Hepatocyte (in vitro differentiated cells): ENCODE measurements at regions not wholly inside any gene's neighbourhood (a gene's known extent, or its start where the extent isn't known, plus 50 kb on each side); places are given as distances from the start of the nearest gene placed in this dataset.

Experiments used
- DNase-seq: peaks from one replicate; pipeline ENCODE4 v3.0.0-alpha.2; 2016; ENCODE audit warnings: low spot score
- H2AFZ ChIP-seq: fragments of 200-600 bp; sonication (generic); 2 replicates; pipeline ENCODE4 v1.6.0; 2016; ENCODE audit warnings: antibody characterized with exemption, mild to moderate bottlenecking
- H3K27ac ChIP-seq: fragments of 200-600 bp; sonication (generic); 2 replicates; pipeline ENCODE4 v1.5.1; 2016; ENCODE audit warnings: mild to moderate bottlenecking
- H3K27me3 ChIP-seq: fragments of 200-600 bp; sonication (generic); 2 replicates; pipeline ENCODE4 v1.6.1; 2016
- H3K36me3 ChIP-seq: fragments of 200-600 bp; sonication (generic); replicated peaks from 2 replicates; pipeline ENCODE4 v1.5.1; 2016; ENCODE audit warnings: low read depth; ENCODE audit not compliant: insufficient read depth
- H3K4me1 ChIP-seq: fragments of 200-600 bp; sonication (generic); 2 replicates; pipeline ENCODE4 v1.5.1; 2016; ENCODE audit warnings: mild to moderate bottlenecking, moderate library complexity; ENCODE audit not compliant: insufficient read depth
- H3K4me2 ChIP-seq: fragments of 200-600 bp; sonication (generic); 2 replicates; pipeline ENCODE4 v1.6.0; 2016
- H3K4me3 ChIP-seq: fragments of 200-600 bp; sonication (generic); 2 replicates; pipeline ENCODE4 v1.5.1; 2016; ENCODE audit warnings: mild to moderate bottlenecking
- H3K79me2 ChIP-seq: fragments of 200-600 bp; sonication (generic); 2 replicates; pipeline ENCODE4 v1.6.0; 2017; ENCODE audit warnings: mild to moderate bottlenecking
- H3K9me2 ChIP-seq: fragments of 200-600 bp; sonication (generic); replicated peaks from 2 replicates; pipeline ENCODE4 v1.6.0; 2017; ENCODE audit warnings: mild to moderate bottlenecking; ENCODE audit not compliant: insufficient read depth
- H3K9me3 ChIP-seq: fragments of 200-600 bp; sonication (generic); 2 replicates; pipeline ENCODE4 v1.5.1; 2016; ENCODE audit warnings: low read depth, mild to moderate bottlenecking
- H4K20me1 ChIP-seq: fragments of 200-600 bp; sonication (generic); 2 replicates; pipeline ENCODE4 v1.6.0; 2016; ENCODE audit warnings: mild to moderate bottlenecking; ENCODE audit not compliant: insufficient read depth, poor library complexity, severe bottlenecking
- CTCF ChIP-seq: fragments of 200-600 bp; sonication (generic); IDR thresholded peaks from 2 replicates; pipeline ENCODE4 v1.5.1; 2016; ENCODE audit warnings: antibody characterized with exemption, mild to moderate bottlenecking; ENCODE audit not compliant: poor library complexity
- EZH2 ChIP-seq: fragments of 200-600 bp; sonication (generic); IDR thresholded peaks from 2 replicates; pipeline ENCODE4 v1.6.1; 2016; ENCODE audit warnings: antibody characterized with exemption, mild to moderate bottlenecking, borderline replicate concordance
- EZH2phosphoT487 ChIP-seq: fragments of 200-600 bp; sonication (generic); IDR thresholded peaks from one replicate; pipeline ENCODE4 v1.6.1; 2018; ENCODE audit warnings: antibody characterized with exemption, mild to moderate bottlenecking, low read depth, moderate library complexity; ENCODE audit not compliant: unreplicated experiment, severe bottlenecking
- WGBS: methylation state at CpG from one replicate; pipeline ENCODE4 v1.1.6; 2016; ENCODE audit warnings: low lambda C conversion rate; ENCODE audit errors: missing lambda C conversion rate; 5-methylcytosine and 5-hydroxymethylcytosine counted together

DNA sequence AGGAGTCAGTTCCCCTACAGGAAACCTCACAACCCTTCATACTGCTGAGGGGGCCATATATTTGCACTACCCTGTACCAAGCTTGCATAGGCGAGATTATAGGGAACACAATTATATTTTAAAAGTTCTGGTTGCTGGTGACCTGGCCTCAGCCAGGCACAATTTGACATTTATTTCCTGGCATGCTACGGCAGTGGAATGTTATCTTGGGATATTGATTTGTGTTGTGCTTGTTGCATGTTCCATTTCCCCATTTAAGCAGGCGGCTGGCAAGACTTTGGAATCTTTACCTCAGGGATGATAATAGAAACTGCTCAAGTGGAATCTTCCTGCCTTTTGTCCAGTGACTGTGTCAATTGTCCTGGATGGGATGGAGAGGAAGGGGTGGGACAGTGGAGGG lies 67.0 kb upstream of the RPS23 start:
- no peak for TF ChIP-seq EZH2phosphoT487
- no peaks in the 10 kb centered on the region for H3K9me2 ChIP-seq
- no peak overlapping the region for H3K4me2 ChIP-seq
- no peak overlapping the region for H3K4me3 ChIP-seq
- H2AFZ ChIP-seq = no peak overlapping the region
- H3K27ac ChIP-seq = no peak overlapping the region
- WGBS = 87% methylated on average over 3 of the region's 3 CpGs
- H3K27me3 ChIP-seq = no peaks in the 10 kb centered on the region
- DNase-seq = no peak
- no peaks in the 10 kb centered on the region for H3K9me3 ChIP-seq
- H4K20me1 ChIP-seq = no peaks in the 10 kb centered on the region
- no peaks in the 10 kb centered on the region for H3K36me3 ChIP-seq
- H3K4me1 ChIP-seq = peaks cover 12% of the 10 kb centered on the region
- no peaks in the 10 kb centered on the region for H3K79me2 ChIP-seq

DNA sequence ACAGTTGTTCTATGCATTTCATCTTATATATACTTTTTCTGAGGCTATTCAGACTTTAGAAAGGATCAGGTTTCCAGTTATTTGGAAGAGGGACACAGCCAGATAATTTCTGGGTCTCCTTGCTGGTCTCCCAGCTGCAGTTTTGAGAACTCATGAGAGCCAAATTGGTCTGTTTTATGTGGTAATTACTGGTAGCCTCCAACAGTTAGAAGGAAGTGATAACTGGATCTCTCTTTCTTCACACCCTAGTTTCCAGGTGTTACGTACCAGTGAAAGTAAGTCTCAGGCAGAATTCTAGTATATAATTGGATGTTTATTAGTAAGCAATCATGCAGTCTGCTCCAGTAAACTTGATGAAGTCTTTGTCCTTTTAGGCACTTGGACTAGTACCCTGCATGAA lies 63.2 kb upstream of the RPS23 start:
- no peaks in the 10 kb centered on the region for H3K36me3 ChIP-seq
- no peak overlapping the region for H3K27ac ChIP-seq
- no peak for TF ChIP-seq EZH2
- no peaks in the 10 kb centered on the region for H4K20me1 ChIP-seq
- no peak overlapping the region for H2AFZ ChIP-seq
- H3K4me1 ChIP-seq = no peaks in the 10 kb centered on the region
- no peaks in the 10 kb centered on the region for H3K9me2 ChIP-seq
- no peak overlapping the region for H3K4me2 ChIP-seq
- WGBS = 85% methylated on average over 1 of the region's 1 CpG
- H3K79me2 ChIP-seq = no peaks in the 10 kb centered on the region
- H3K27me3 ChIP-seq = no peaks in the 10 kb centered on the region
- DNase-seq = no peak
- no peak overlapping the region for H3K4me3 ChIP-seq
- H3K9me3 ChIP-seq = no peaks in the 10 kb centered on the region

- TF ChIP-seq EZH2phosphoT487 (no peak), EZH2 (no peak), CTCF (no peak)
- H3K36me3 ChIP-seq = no peaks in the 10 kb centered on the region
- no peak overlapping the region for H3K4me3 ChIP-seq
- H3K4me1 ChIP-seq = peaks cover 2% of the 10 kb centered on the region
- no peak for DNase-seq
- no peak overlapping the region for H3K4me2 ChIP-seq
- WGBS = 95% methylated on average over 5 of the region's 5 CpGs
- H3K27ac ChIP-seq = no peak overlapping the region
- no peak overlapping the region for H2AFZ ChIP-seq
- no peaks in the 10 kb centered on the region for H3K27me3 ChIP-seq
- no peaks in the 10 kb centered on the region for H3K79me2 ChIP-seq
- H3K9me2 ChIP-seq = no peaks in the 10 kb centered on the region
- no peaks in the 10 kb centered on the region for H3K9me3 ChIP-seq
- H4K20me1 ChIP-seq = no peaks in the 10 kb centered on the region
Observed at GRCh38 chr5:82340799-82341198, 62.6 kb upstream of the RPS23 start.

DNA sequence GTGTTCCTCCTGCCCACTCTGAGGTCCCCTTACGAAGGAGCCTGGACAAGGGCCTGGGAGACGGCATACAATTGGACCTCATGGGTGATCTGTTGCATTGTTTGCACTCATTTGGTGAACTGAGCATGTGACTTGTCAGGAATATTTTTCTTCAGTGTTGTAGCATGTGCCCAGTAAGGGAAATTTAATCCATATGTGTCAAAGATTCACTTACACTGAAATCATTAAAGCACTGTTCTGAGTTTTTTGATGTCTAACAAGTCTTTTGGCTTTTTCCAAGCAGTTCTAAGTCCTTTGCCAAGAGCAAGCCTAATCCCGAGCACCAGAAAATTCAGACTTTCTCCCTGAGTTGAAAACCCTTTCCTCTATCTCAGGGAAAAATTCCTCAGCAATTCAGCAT lies 61.6 kb upstream of the RPS23 start:
- DNase-seq = no peak
- no peak overlapping the region for H3K4me2 ChIP-seq
- no peak overlapping the region for H2AFZ ChIP-seq
- H3K9me3 ChIP-seq = no peaks in the 10 kb centered on the region
- no peak overlapping the region for H3K4me3 ChIP-seq
- H3K27me3 ChIP-seq = no peaks in the 10 kb centered on the region
- no peak overlapping the region for H3K27ac ChIP-seq
- H3K79me2 ChIP-seq = no peaks in the 10 kb centered on the region
- no peaks in the 10 kb centered on the region for H3K36me3 ChIP-seq
- H4K20me1 ChIP-seq = no peaks in the 10 kb centered on the region
- 87% methylated on average over 3 of the region's 3 CpGs for WGBS
- no peaks in the 10 kb centered on the region for H3K9me2 ChIP-seq
- peaks cover 11% of the 10 kb centered on the region for H3K4me1 ChIP-seq
- TF ChIP-seq EZH2 (no peak), EZH2phosphoT487 (no peak), CTCF (no peak)
